ENCODE measurements at regions not wholly inside any gene's neighbourhood (a gene's known extent, or its start where the extent isn't known, plus 50 kb on each side); places are given as distances from the start of the nearest gene placed in this dataset.

GRCh38 chr2:8018956-8019355, 662.9 kb upstream of the ID2 start:
- TF ChIP-seq CTCF (IDR thresholded peaks at IDR 0.05; ENCODE audit: low read depth, low read length) (no peak), POLR2A (IDR thresholded peaks at IDR 0.05; ENCODE audit: extremely low read depth, insufficient read length) (no peak), MAX (IDR thresholded peaks at IDR 0.05; ENCODE audit: low read depth, low read length) (no peak)

All from NB4 (cell line).